H7 (cell line): ENCODE measurements at regions not wholly inside any gene's neighbourhood (a gene's known extent, or its start where the extent isn't known, plus 50 kb on each side); places are given as distances from the start of the nearest gene placed in this dataset.

ENCODE experiments used
- DNase-seq: peaks from one replicate; pipeline ENCODE4 v3.0.0; 2012
- H3K27me3 ChIP-seq: 2 replicates; pipeline ENCODE4 v1.6.0; 2011; ENCODE audit warnings: mild to moderate bottlenecking, low read length; ENCODE audit not compliant: control insufficient read depth, insufficient read depth
- H3K36me3 ChIP-seq: replicated peaks from 2 replicates; pipeline ENCODE4 v1.5.1; 2011; ENCODE audit warnings: low read length; ENCODE audit not compliant: control insufficient read depth, insufficient read depth
- H3K4me3 ChIP-seq: 2 replicates; pipeline ENCODE4 v1.5.1; 2011; ENCODE audit warnings: low read depth, mild to moderate bottlenecking, control low read depth, low read length, moderate library complexity; ENCODE audit not compliant: insufficient read depth

DNA sequence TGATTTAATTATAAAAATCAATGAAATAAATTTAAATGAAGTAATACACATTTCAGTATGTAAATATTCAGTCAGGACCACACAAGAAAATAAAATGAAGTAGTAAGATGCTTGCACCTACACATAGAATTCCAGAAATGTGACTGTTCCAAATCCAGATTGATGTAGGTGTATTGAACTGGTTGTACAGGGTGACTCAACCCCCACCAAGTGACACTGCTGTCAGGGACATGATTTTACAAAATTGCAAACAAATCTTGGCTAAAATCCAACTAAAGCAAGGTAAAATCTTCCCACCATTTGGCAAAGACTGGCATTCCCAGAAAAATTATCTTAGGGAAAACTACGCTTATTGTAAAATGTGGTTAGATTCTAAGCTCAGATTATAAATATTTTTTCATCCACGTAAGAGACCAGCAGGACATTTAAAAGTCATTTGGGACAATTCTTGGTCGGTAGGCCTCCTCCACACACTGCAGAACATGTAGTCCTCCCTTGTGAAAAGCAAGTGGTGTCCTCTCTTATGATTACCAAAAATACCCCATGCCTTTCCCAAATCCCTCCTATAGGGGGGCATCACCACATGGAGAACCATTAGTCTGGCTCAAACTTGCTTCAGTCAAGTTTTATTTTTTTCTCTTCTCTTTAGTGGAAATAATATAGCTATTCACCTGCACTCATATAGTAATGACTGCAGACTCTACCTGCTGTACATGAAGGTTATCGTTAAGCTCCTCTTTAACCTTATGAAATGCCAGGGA, 287.1 kb upstream of the SMIM30 start:
- Histone ChIP-seq H3K4me3 (no peak overlapping the region), H3K36me3 (no peaks in the 10 kb centered on the region), H3K27me3 (no peaks in the 10 kb centered on the region)
- no peak for DNase-seq

GRCh38 chr7:113404245-113404644, 285.9 kb upstream of the SMIM30 start:
- Histone ChIP-seq H3K36me3 (no peaks in the 10 kb centered on the region), H3K4me3 (no peak overlapping the region), H3K27me3 (no peaks in the 10 kb centered on the region)
- DNase-seq: peak; percentile 26

DNA sequence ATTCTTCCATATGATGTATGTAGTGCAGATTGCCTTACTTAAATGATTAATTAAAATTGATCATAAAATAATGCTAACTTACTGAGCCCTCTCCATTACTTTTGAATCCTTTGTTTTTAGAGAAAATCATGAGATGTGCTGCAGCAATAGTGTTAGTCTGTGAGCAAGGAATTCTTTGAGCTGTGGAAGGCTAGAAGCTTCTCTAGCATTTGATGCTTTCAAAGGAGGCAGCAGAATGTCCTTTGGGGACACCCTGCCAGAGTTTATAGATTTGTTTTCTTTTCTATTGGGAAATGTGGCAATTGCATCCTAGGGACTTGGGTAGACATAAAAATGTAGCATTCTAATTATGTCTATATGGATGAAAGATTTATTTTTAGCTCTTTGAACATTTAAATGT, 284.1 kb upstream of the SMIM30 start:
- no peaks in the 10 kb centered on the region for H3K27me3 ChIP-seq
- no peak for DNase-seq
- H3K36me3 ChIP-seq: no peaks in the 10 kb centered on the region
- H3K4me3 ChIP-seq: no peak overlapping the region

DNA sequence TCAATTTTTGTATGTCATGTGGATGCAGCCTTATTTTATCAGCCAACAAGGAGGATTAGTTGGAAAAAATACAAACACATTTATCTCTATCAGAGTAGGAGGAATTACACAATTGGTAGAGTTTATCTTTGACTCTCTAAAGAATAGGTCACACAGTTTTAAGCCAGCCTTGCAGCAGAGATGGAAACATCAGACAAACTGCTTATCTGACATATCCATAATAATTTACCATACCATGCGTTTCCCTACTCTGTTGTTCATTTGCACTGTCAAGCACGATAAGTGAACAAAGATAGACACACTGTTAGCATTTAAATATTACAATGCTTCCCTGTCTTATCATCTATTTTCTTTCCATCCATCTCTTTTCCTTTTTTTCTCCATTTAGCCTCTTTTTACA, 283.7 kb upstream of the SMIM30 start:
- H3K36me3 ChIP-seq: no peaks in the 10 kb centered on the region
- no peak for DNase-seq
- no peaks in the 10 kb centered on the region for H3K27me3 ChIP-seq
- H3K4me3 ChIP-seq: no peak overlapping the region

GRCh38 chr7:113394856-113395255, 276.5 kb upstream of the SMIM30 start:
- Histone ChIP-seq H3K27me3 (no peaks in the 10 kb centered on the region), H3K4me3 (no peak overlapping the region), H3K36me3 (no peaks in the 10 kb centered on the region)
- peak; percentile 15 for DNase-seq

DNA sequence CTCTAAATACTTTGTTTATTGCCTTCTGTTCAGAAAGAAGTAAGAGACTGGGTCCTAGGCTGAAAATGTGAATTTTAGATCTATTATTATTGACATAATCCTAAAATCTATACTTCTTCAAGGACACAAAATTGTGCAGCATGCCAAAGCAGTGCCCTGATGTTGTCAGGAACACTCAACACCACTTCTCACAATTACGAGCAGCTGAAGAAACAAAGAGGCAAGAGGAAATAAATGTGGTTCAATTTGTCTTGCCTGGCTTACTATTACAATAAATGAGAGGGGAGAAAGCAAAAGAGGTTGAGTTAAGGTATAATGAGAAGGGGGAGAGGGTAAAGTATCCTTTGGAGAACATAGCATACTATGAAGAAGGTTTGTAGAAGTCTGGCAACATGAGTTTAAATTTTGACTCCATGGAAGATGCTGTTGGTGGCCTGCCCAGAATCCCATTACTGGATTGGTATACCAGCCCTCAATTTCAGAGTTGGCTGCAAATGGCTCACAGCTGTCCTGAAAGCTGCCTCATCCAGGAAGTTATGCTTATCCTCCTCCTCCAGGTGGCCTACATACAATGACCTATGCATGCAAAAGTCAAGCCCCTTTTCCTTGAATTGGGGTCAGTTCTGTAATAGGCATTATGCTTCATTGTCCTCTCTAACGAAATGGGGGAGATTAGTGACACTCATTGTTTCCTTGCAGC, 274.6 kb upstream of the SMIM30 start:
- H3K27me3 ChIP-seq: no peaks in the 10 kb centered on the region
- no peak for DNase-seq
- no peaks in the 10 kb centered on the region for H3K36me3 ChIP-seq
- no peak overlapping the region for H3K4me3 ChIP-seq

DNA sequence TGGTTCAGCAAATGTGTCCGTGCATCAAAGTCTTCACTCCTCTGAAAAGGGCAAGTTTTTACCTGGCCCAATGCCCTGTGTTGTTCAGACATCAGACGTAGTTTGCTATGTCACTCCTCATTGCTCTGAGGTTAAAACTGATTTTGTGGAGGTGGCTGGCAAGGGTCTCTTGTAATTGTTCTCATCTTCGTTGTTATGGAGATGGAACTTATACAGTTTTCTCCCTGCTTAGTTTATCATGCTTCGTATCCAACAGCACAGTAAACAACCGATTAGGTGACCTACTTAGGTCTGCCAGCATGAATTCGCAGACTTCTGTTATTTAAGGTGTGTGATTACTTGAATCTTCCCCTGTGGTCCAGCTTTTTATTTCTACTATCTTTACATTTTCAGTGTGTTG, 274.1 kb upstream of the SMIM30 start:
- H3K36me3 ChIP-seq: no peaks in the 10 kb centered on the region
- H3K4me3 ChIP-seq: no peak overlapping the region
- H3K27me3 ChIP-seq: no peaks in the 10 kb centered on the region
- no peak for DNase-seq

- Histone ChIP-seq H3K36me3 (no peaks in the 10 kb centered on the region), H3K27me3 (no peaks in the 10 kb centered on the region), H3K4me3 (no peak overlapping the region)
- DNase-seq: no peak
These were observed 270.8 kb upstream of the SMIM30 start for GRCh38 chr7:113389112-113389646.

- Histone ChIP-seq H3K36me3 (no peaks in the 10 kb centered on the region), H3K27me3 (no peaks in the 10 kb centered on the region; the same call in 1 of the 2 replicates), H3K4me3 (no peak overlapping the region)
- no peak for DNase-seq
These were observed 265.3 kb upstream of the SMIM30 start for GRCh38 chr7:113383638-113384037.

DNA sequence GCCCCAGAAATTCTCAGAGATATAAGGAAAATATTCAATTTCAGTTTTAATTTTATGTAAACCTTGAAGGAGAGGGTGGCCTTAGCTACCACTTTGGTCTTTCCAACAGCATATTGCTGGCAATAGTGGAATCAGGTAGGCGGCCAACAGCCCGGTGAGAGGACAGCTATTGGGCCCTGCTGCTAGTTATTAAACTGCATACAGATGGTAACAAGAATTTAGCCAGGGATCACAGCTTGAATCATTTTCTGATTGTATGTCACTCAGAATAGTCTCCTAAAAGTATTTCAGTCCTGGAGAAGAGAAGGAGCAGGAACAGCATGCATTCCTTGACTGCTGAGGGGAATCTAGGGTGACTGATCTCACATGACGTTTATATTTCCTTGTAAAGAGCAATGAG, 261.4 kb upstream of the SMIM30 start:
- Histone ChIP-seq H3K4me3 (no peak overlapping the region), H3K27me3 (no peaks in the 10 kb centered on the region; the same call in 1 of the 2 replicates), H3K36me3 (no peaks in the 10 kb centered on the region)
- DNase-seq: no peak

DNA sequence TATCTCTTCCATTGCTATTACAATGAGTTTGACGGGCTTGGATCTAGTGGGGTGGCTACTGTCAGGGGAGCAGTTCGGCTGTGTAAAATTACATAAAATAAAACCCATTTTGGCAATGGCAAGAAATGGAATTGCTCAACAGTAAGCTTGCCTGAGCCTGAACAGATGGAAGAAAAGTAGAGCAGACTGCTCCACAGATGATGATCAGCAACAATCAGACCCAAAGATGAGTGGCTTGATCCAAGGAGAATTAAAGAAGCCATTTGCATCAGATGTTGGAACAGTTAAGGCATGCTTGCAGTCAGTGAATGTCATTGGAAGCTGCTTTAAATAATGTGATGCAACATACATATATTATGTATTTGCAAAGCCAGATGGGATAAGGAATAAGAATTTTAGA, 256.6 kb upstream of the SMIM30 start:
- Histone ChIP-seq H3K4me3 (no peak overlapping the region), H3K27me3 (peaks cover 12% of the 10 kb centered on the region), H3K36me3 (no peaks in the 10 kb centered on the region)
- no peak for DNase-seq

DNA sequence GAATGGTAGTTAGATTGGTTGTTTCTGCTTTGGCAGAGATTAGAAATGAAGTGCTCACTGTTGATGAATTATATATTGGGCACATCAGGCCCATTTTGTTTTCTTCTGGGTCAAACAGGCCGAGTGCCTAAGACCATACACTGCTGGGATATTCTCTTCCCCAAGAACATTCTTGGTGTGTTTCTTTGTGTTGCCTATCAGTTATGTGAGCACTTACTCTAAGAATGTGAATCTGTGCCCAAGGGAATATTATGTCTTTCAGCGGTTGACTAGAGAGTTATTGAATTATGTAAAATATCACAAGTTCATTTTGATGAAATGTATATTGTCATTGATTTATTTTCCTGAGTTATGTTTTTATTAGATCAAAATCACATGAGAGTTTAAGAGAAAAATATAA, 255.5 kb upstream of the SMIM30 start:
- Histone ChIP-seq H3K36me3 (no peaks in the 10 kb centered on the region), H3K27me3 (peaks cover 19% of the 10 kb centered on the region), H3K4me3 (no peak overlapping the region)
- DNase-seq: no peak

GRCh38 chr7:113371416-113372043, 253.2 kb upstream of the SMIM30 start:
- peaks cover 41% of the 10 kb centered on the region for H3K27me3 ChIP-seq
- DNase-seq: no peak

GRCh38 chr7:113370910-113371309, 252.6 kb upstream of the SMIM30 start:
- H3K27me3 ChIP-seq: peaks cover 42% of the 10 kb centered on the region
- no peak for DNase-seq
- H3K36me3 ChIP-seq: no peaks in the 10 kb centered on the region
- H3K4me3 ChIP-seq: no peak overlapping the region

More at GRCh38 chr7:113371416-113372043, 253.2 kb upstream of the SMIM30 start:
- H3K36me3 ChIP-seq: no peaks in the 10 kb centered on the region
- no peak overlapping the region for H3K4me3 ChIP-seq

DNA sequence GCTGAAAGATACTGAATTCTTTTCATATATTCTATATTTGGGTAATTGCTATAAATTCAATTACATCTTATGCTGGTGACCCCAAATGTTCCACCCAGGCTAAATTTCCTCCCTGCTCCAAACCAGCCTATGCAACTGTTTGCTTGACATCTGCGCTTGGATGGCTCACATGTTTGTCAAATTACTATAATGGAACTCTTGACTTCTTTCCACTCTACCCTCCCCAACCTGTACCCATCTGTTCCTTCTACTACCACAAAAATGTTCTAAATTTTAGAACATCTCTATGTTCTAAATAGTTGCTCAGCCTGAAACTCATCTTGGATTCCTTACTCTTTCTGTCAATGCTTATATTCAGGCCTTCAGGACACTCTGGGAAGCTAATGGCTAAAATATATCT, 249.9 kb upstream of the SMIM30 start:
- H3K27me3 ChIP-seq: peaks cover 61% of the 10 kb centered on the region
- no peaks in the 10 kb centered on the region for H3K36me3 ChIP-seq
- no peak overlapping the region for H3K4me3 ChIP-seq
- no peak for DNase-seq
